GM11168 (cell line): ENCODE measurements at regions not wholly inside any gene's neighbourhood (a gene's known extent, or its start where the extent isn't known, plus 50 kb on each side); places are given as distances from the start of the nearest gene placed in this dataset.
"Not testable (repeated sequence)": the region's sequence is repeated elsewhere in the genome, so short reads cannot be mapped to it uniquely, and the experiment has no call there.

Source experiments
- in situ Hi-C: fragments of 300-500 bp; cut with MboI; formaldehyde crosslinking; loops from one replicate; pipeline ENCODE4 v1.12.0; 2022; ENCODE audit warnings: low sequenced_read_pairs; ENCODE audit not compliant: unreplicated experiment

- in situ Hi-C loops, result not testable (repeated sequence)
These were observed 71.0 kb downstream of the DAPL1 start for GRCh38 chr2:158866082-158866481.

- in situ Hi-C loops, result not testable (repeated sequence)
These were observed 72.5 kb downstream of the DAPL1 start for GRCh38 chr2:158867531-158868191.

- in situ Hi-C loops, result not testable (repeated sequence)
These were observed 73.3 kb downstream of the DAPL1 start for GRCh38 chr2:158868386-158868785.

GRCh38 chr2:158869122-158869521 lies 74.0 kb downstream of the DAPL1 start:
- in situ Hi-C loops, result not testable (repeated sequence)

- in situ Hi-C loops, result not testable (repeated sequence)
These were observed 74.5 kb downstream of the DAPL1 start for GRCh38 chr2:158869609-158870008.

GRCh38 chr2:158878003-158878402 lies 82.9 kb downstream of the DAPL1 start:
- in situ Hi-C loops, result no loop called here

- in situ Hi-C loops, result no loop called here
These were observed 84.2 kb downstream of the DAPL1 start for GRCh38 chr2:158879229-158879903.

- in situ Hi-C loops, result no loop called here
These were observed 86.1 kb upstream of the TANC1 start for GRCh38 chr2:158882297-158882696.

GRCh38 chr2:158884552-158884951 lies 83.9 kb upstream of the TANC1 start:
- in situ Hi-C loops, result not testable (repeated sequence)

- in situ Hi-C loops, result not testable (repeated sequence)
These were observed 83.3 kb upstream of the TANC1 start for GRCh38 chr2:158885018-158885678.

GRCh38 chr2:158885679-158886050 lies 82.8 kb upstream of the TANC1 start:
- in situ Hi-C loops, result not testable (repeated sequence)

- in situ Hi-C loops, result no loop called here
These were observed 79.1 kb upstream of the TANC1 start for GRCh38 chr2:158889135-158889853.

GRCh38 chr2:158890296-158890905 lies 78.0 kb upstream of the TANC1 start:
- in situ Hi-C loops, result no loop called here

GRCh38 chr2:158893026-158893425 lies 75.4 kb upstream of the TANC1 start:
- in situ Hi-C loops, result no loop called here

- in situ Hi-C loops, result no loop called here
These were observed 75.0 kb upstream of the TANC1 start for GRCh38 chr2:158893474-158893873.

- in situ Hi-C loops, result no loop called here
These were observed 74.4 kb upstream of the TANC1 start for GRCh38 chr2:158894078-158894477.

GRCh38 chr2:158894572-158894971 lies 73.9 kb upstream of the TANC1 start:
- in situ Hi-C loops, result no loop called here

GRCh38 chr2:158900345-158900744 lies 68.1 kb upstream of the TANC1 start:
- in situ Hi-C loops, result no loop called here

- in situ Hi-C loops, result no loop called here
These were observed 66.4 kb upstream of the TANC1 start for GRCh38 chr2:158902005-158902398.

GRCh38 chr2:158903711-158904405 lies 64.6 kb upstream of the TANC1 start:
- in situ Hi-C loops, result no loop called here
